ENCODE measurements at regions not wholly inside any gene's neighbourhood (a gene's known extent, or its start where the extent isn't known, plus 50 kb on each side); places are given as distances from the start of the nearest gene placed in this dataset.

DNA sequence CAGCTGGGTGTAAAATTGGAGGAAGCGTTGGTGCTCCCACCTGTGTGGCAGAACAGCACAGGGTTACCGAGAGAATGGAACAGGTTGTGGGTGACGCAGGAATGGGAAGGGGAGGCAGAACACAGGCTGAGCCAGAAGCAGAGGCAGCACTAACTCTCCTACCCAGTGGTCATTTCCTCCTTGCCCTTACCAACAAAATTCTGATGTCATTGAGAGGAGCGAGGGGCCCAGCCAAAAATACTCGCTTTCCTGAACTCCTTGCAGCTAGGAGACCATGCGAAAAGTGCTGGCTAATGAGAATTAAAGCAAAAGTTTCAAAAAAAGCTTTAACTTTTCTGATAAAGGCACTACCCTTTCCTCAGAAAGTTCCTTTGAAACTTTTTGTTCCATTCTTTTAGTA lies 54.4 kb upstream of the HMGA2 start:
- no peak for TF ChIP-seq CTCF (IDR thresholded peaks at IDR 0.05)
- TF ChIP-seq POLR2A (IDR thresholded peaks at IDR 0.05), result no peak
- no peak for TF ChIP-seq EP300 (IDR thresholded peaks at IDR 0.05; ENCODE audit: low read depth)

All from transverse colon (tissue), 3 donors.